Sigmoid colon (tissue), 4 donors: ENCODE measurements at regions not wholly inside any gene's neighbourhood (a gene's known extent, or its start where the extent isn't known, plus 50 kb on each side); places are given as distances from the start of the nearest gene placed in this dataset.

Source experiments
- EP300 ChIP-seq, 4 donors: sonication (generic); formaldehyde crosslinking; IDR thresholded peaks; one replicate each; pipeline ENCODE4 v1.6.1; 2017; ENCODE audit warnings: antibody characterized with exemption in 4 of 4
- POLR2AphosphoS5 ChIP-seq, 4 donors: sonication (generic); formaldehyde crosslinking; IDR thresholded peaks; one replicate each; pipeline ENCODE4 v1.6.1; 2017; ENCODE audit warnings: antibody characterized with exemption in 4 of 4
- TF ChIP-seq, protein P1 (sequence below), 4 experiments: fragments of 450-650 bp in 3 of 4; fragments of 200-600 bp in 1 of 4; IDR thresholded peaks; one replicate each; pipeline ENCODE4 v1.5.1; 2016 to 2019; ENCODE audit warnings: antibody characterized with exemption in 4 of 4, mild to moderate bottlenecking in 3 of 4, moderate library complexity in 2 of 4

GRCh38 chr3:81390796-81391195 is 370.6 kb downstream of the GBE1 start:
- TF ChIP-seq, protein P1, sequence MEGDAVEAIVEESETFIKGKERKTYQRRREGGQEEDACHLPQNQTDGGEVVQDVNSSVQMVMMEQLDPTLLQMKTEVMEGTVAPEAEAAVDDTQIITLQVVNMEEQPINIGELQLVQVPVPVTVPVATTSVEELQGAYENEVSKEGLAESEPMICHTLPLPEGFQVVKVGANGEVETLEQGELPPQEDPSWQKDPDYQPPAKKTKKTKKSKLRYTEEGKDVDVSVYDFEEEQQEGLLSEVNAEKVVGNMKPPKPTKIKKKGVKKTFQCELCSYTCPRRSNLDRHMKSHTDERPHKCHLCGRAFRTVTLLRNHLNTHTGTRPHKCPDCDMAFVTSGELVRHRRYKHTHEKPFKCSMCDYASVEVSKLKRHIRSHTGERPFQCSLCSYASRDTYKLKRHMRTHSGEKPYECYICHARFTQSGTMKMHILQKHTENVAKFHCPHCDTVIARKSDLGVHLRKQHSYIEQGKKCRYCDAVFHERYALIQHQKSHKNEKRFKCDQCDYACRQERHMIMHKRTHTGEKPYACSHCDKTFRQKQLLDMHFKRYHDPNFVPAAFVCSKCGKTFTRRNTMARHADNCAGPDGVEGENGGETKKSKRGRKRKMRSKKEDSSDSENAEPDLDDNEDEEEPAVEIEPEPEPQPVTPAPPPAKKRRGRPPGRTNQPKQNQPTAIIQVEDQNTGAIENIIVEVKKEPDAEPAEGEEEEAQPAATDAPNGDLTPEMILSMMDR (IDR thresholded peaks at IDR 0.05), result no peak
- TF ChIP-seq EP300 (IDR thresholded peaks at IDR 0.05), result no peak
- no peak for TF ChIP-seq POLR2AphosphoS5 (IDR thresholded peaks at IDR 0.05)
